HL-60 (cell line): ENCODE measurements at regions not wholly inside any gene's neighbourhood (a gene's known extent, or its start where the extent isn't known, plus 50 kb on each side); places are given as distances from the start of the nearest gene placed in this dataset.

Experiments used
- DNase-seq, 2 experiments: peaks; one replicate each; pipeline ENCODE4 v3.0.0-alpha.2; 2010 to 2020; ENCODE audit warnings: low read depth in 1 of 2, low spot score in 1 of 2
- H3K27ac ChIP-seq: fragments of 250-450 bp; sonication (Bioruptor Pico); replicated peaks from 2 replicates; pipeline ENCODE4 v1.5.1; 2020; ENCODE audit warnings: mild to moderate bottlenecking, moderate library complexity
- H3K27me3 ChIP-seq: fragments of 250-450 bp; sonication (Bioruptor Pico); 2 replicates; pipeline ENCODE4 v1.5.1; 2021; ENCODE audit warnings: mild to moderate bottlenecking, moderate library complexity; ENCODE audit not compliant: insufficient read depth, poor library complexity, severe bottlenecking
- H3K4me3 ChIP-seq: replicated peaks from 2 replicates; pipeline ENCODE4 v1.5.1; 2011; ENCODE audit warnings: mild to moderate bottlenecking, control low read depth, low read length; ENCODE audit not compliant: insufficient read depth
- CTCF ChIP-seq: IDR thresholded peaks from one replicate; pipeline ENCODE4 v1.5.1; 2011; ENCODE audit warnings: low read length, control low read depth, inconsistent platforms; ENCODE audit not compliant: insufficient read depth
- GABPA ChIP-seq: IDR thresholded peaks from 2 replicates; pipeline ENCODE4 v1.6.1; 2012; ENCODE audit warnings: low read depth
- POLR2AphosphoS5 ChIP-seq: IDR thresholded peaks from 2 replicates; pipeline ENCODE4 v1.6.1; 2012; ENCODE audit warnings: low read depth
- REST ChIP-seq: IDR thresholded peaks from 2 replicates; pipeline ENCODE4 v1.6.1; 2012; ENCODE audit warnings: low read depth; ENCODE audit not compliant: insufficient replicate concordance
- SPI1 ChIP-seq: IDR thresholded peaks from 2 replicates; pipeline ENCODE4 v1.6.1; 2012; ENCODE audit warnings: low read depth, mild to moderate bottlenecking, borderline replicate concordance

- H3K27me3 ChIP-seq: no peaks in the 10 kb centered on the region
- H3K4me3 ChIP-seq: no peak overlapping the region
- H3K27ac ChIP-seq: no peak overlapping the region
- no peak for TF ChIP-seq REST
- TF ChIP-seq SPI1: no peak
- no peak for TF ChIP-seq CTCF
- TF ChIP-seq GABPA: no peak
- no peak for TF ChIP-seq POLR2AphosphoS5
- DNase-seq: no peak
Observed at GRCh38 chr4:163920426-163920825, 425.9 kb downstream of the TMA16 start.

GRCh38 chr4:163922302-163922701, 427.8 kb downstream of the TMA16 start:
- Histone ChIP-seq H3K27me3 (no peaks in the 10 kb centered on the region), H3K27ac (no peak overlapping the region), H3K4me3 (no peak overlapping the region)
- no peak for DNase-seq
- TF ChIP-seq CTCF (no peak), GABPA (no peak), REST (no peak)

GRCh38 chr4:163923092-163923491, 428.6 kb downstream of the TMA16 start:
- Histone ChIP-seq H3K4me3 (no peak overlapping the region), H3K27me3 (no peaks in the 10 kb centered on the region), H3K27ac (no peak overlapping the region)
- TF ChIP-seq CTCF: no peak
- no peak for TF ChIP-seq POLR2AphosphoS5
- no peak for TF ChIP-seq SPI1
- no peak for DNase-seq

GRCh38 chr4:163930086-163930485, 435.6 kb downstream of the TMA16 start:
- DNase-seq: no peak
- no peak overlapping the region for H3K4me3 ChIP-seq
- TF ChIP-seq POLR2AphosphoS5: no peak
- no peak for TF ChIP-seq GABPA
- TF ChIP-seq SPI1: no peak
- TF ChIP-seq REST: no peak
- TF ChIP-seq CTCF: no peak
- H3K27ac ChIP-seq: no peak overlapping the region
- H3K27me3 ChIP-seq: no peaks in the 10 kb centered on the region
